IMR-90 (cell line): ENCODE measurements at regions not wholly inside any gene's neighbourhood (a gene's known extent, or its start where the extent isn't known, plus 50 kb on each side); places are given as distances from the start of the nearest gene placed in this dataset.

Experiments used
- ATAC-seq: fragments of 200-7000 bp; cut with Tn5 transposase; 2 replicates; pipeline ENCODE4 v1.9.1; 2020; ENCODE audit warnings: low read depth, mild to moderate bottlenecking, moderate library complexity
- BruUV-seq: library from RNA; stranded (reverse); fragments of 400-500 nt; replicated peaks from 2 replicates; lab custom pipeline; 2021; lab: Mats Ljungman, UMichigan
- CTCF ChIA-PET: fragments of 300-600 bp; formaldehyde crosslinking; extraction: SDS; loops from one replicate; lab custom pipeline; 2021; ENCODE audit warnings: antibody characterized with exemption; lab: Yijun Ruan, JAX
- POLR2A ChIA-PET: fragments of 300-600 bp; sonication (Branson Sonifier 250); formaldehyde crosslinking; loops from one replicate; lab custom pipeline; 2022; ENCODE audit warnings: antibody characterized with exemption; ENCODE audit not compliant: unreplicated experiment; lab: Charles Lee
- DNase-seq: peaks from one replicate; pipeline ENCODE4 v3.0.0; 2013
- H2AFZ ChIP-seq: replicated peaks from 2 replicates; pipeline ENCODE3; 2013; ENCODE audit warnings: low read length, mild to moderate bottlenecking; ENCODE audit not compliant: poor library complexity
- H2AK5ac ChIP-seq: 2 replicates; pipeline ENCODE4 v1.6.1; 2013; ENCODE audit warnings: low read depth, low read length, inconsistent platforms
- H2AK9ac ChIP-seq: replicated peaks from 2 replicates; pipeline ENCODE3; 2013; ENCODE audit warnings: mild to moderate bottlenecking, low read depth, low read length, moderate library complexity; ENCODE audit not compliant: poor library complexity
- H2BK120ac ChIP-seq: 2 replicates; pipeline ENCODE4 v1.6.1; 2013; ENCODE audit warnings: low read depth, low read length, inconsistent platforms
- H2BK15ac ChIP-seq: 3 replicates; pipeline ENCODE4 v1.6.1; 2013; ENCODE audit warnings: low read depth, low read length, inconsistent platforms
- H2BK20ac ChIP-seq: 2 replicates; pipeline ENCODE4 v1.6.1; 2013; ENCODE audit warnings: low read depth, mild to moderate bottlenecking, inconsistent platforms, low read length, moderate library complexity
- H2BK5ac ChIP-seq: 2 replicates; pipeline ENCODE4 v1.6.1; 2013; ENCODE audit warnings: mild to moderate bottlenecking, low read depth, low read length, inconsistent platforms; ENCODE audit not compliant: poor library complexity, severe bottlenecking
- H3K14ac ChIP-seq: replicated peaks from 2 replicates; pipeline ENCODE4 v1.6.1; 2013; ENCODE audit warnings: low read depth, low read length, inconsistent platforms
- H3K18ac ChIP-seq: 2 replicates; pipeline ENCODE4 v1.6.1; 2013; ENCODE audit warnings: low read depth, low read length, control low read depth
- H3K23ac ChIP-seq: 2 replicates; pipeline ENCODE4 v1.6.1; 2013; ENCODE audit warnings: low read depth, low read length, inconsistent platforms
- H3K27ac ChIP-seq: 2 replicates; pipeline ENCODE4 v1.5.1; 2013; ENCODE audit warnings: mild to moderate bottlenecking, control low read depth, low read length; ENCODE audit not compliant: insufficient read depth
- H3K27me3 ChIP-seq: 2 replicates; pipeline ENCODE4 v1.6.1; 2013; ENCODE audit warnings: low read length; ENCODE audit not compliant: control insufficient read depth, insufficient read depth
- H3K36me3 ChIP-seq: 2 replicates; pipeline ENCODE4 v1.6.1; 2013; ENCODE audit warnings: low read length, mixed read lengths; ENCODE audit not compliant: control insufficient read depth, insufficient read depth
- H3K4ac ChIP-seq: 2 replicates; pipeline ENCODE4 v1.6.1; 2013; ENCODE audit warnings: low read depth, low read length, inconsistent platforms
- H3K4me1 ChIP-seq: 2 replicates; pipeline ENCODE4 v1.6.1; 2013; ENCODE audit warnings: low read length, mixed read lengths; ENCODE audit not compliant: control insufficient read depth, insufficient read depth
- H3K4me2 ChIP-seq: 2 replicates; pipeline ENCODE4 v1.6.1; 2013; ENCODE audit warnings: low read depth, mild to moderate bottlenecking, control low read depth, low read length, moderate library complexity
- H3K4me3 ChIP-seq: 2 replicates; pipeline ENCODE4 v1.5.1; 2013; ENCODE audit warnings: low read depth, mild to moderate bottlenecking, control low read depth, low read length, moderate library complexity; ENCODE audit not compliant: insufficient read depth
- H3K56ac ChIP-seq: 2 replicates; pipeline ENCODE4 v1.6.1; 2013; ENCODE audit warnings: low read length, inconsistent platforms; ENCODE audit not compliant: insufficient read depth; ENCODE audit errors: extremely low read depth
- H3K79me1 ChIP-seq, 2 experiments: 2 replicates each; pipeline ENCODE4 v1.6.1; 2013; ENCODE audit warnings: low read length in 2 of 2, inconsistent platforms in 1 of 2, low read depth in 1 of 2
- H3K9ac ChIP-seq: 2 replicates; pipeline ENCODE4 v1.6.1; 2013; ENCODE audit warnings: low read depth, low read length, control low read depth
- H3K9me1 ChIP-seq: 2 replicates; pipeline ENCODE4 v1.6.1; 2013; ENCODE audit warnings: low read length, inconsistent platforms; ENCODE audit not compliant: insufficient read depth
- H3K9me3 ChIP-seq: 2 replicates; pipeline ENCODE4 v1.6.1; 2013; ENCODE audit warnings: low read length; ENCODE audit not compliant: control insufficient read depth, insufficient read depth
- H4K20me1 ChIP-seq: 2 replicates; pipeline ENCODE4 v1.6.1; 2013; ENCODE audit warnings: low read length, inconsistent platforms; ENCODE audit not compliant: insufficient read depth
- H4K5ac ChIP-seq: 2 replicates; pipeline ENCODE4 v1.6.1; 2013; ENCODE audit warnings: mild to moderate bottlenecking, low read depth, low read length, control low read depth
- H4K8ac ChIP-seq, 2 experiments: 2 replicates each; pipeline ENCODE4 v1.6.1; 2013; ENCODE audit warnings: low read depth in 2 of 2, low read length in 2 of 2, control low read depth in 1 of 2, inconsistent platforms in 1 of 2
- H4K91ac ChIP-seq: 2 replicates; pipeline ENCODE4 v1.6.1; 2013; ENCODE audit warnings: low read depth, low read length, inconsistent platforms; ENCODE audit not compliant: insufficient read depth
- RAD21 ChIP-seq: IDR thresholded peaks from 2 replicates; pipeline ENCODE4 v1.6.1; 2012; ENCODE audit warnings: low read length, improper control_type of control experiment
- RCOR1 ChIP-seq: IDR thresholded peaks from 2 replicates; pipeline ENCODE4 v1.6.1; 2012; ENCODE audit warnings: mild to moderate bottlenecking, low read length, improper control_type of control experiment; ENCODE audit not compliant: insufficient replicate concordance
- SMC3 ChIP-seq: fragments of 150-350 bp; IDR thresholded peaks from 2 replicates; pipeline ENCODE4 v1.6.1; 2016; ENCODE audit warnings: low read depth, mild to moderate bottlenecking, antibody characterized with exemption, low read length, moderate library complexity
- WGBS, 2 experiments: methylation state at CpG; one replicate each; pipeline versions ENCODE4 v1.1.5 to v1.1.7; 2013; ENCODE audit warnings: missing lambda C conversion rate in 2 of 2; ENCODE audit not compliant: insufficient read length in 1 of 2; ENCODE audit errors: extremely low coverage in 2 of 2; 5-methylcytosine and 5-hydroxymethylcytosine counted together
- dilution Hi-C: fragments of 300-500 bp; cut with HindIII; formaldehyde crosslinking; loops from one replicate; pipeline ENCODE4 v1.14.3; 2018; ENCODE audit warnings: low sequenced_read_pairs; ENCODE audit not compliant: unreplicated experiment
- in situ Hi-C: fragments of 300-500 bp; cut with MboI; formaldehyde crosslinking; loops from 3 replicates; pipeline ENCODE4 v1.14.3; 2019; ENCODE audit warnings: low sequenced_read_pairs, inconsistent platforms, mixed read lengths
- intact Hi-C: fragments of 100-400 bp; cut with micrococcal nuclease; formaldehyde crosslinking; loops from 2 replicates; pipeline ENCODE4 v1.10.0; 2022
- TF ChIP-seq, protein P1 (sequence below): conservative IDR thresholded peaks from 2 replicates; pipeline ENCODE4 v1.5.1; 2012; ENCODE audit warnings: mild to moderate bottlenecking, low read depth, low read length, improper control_type of control experiment

DNA sequence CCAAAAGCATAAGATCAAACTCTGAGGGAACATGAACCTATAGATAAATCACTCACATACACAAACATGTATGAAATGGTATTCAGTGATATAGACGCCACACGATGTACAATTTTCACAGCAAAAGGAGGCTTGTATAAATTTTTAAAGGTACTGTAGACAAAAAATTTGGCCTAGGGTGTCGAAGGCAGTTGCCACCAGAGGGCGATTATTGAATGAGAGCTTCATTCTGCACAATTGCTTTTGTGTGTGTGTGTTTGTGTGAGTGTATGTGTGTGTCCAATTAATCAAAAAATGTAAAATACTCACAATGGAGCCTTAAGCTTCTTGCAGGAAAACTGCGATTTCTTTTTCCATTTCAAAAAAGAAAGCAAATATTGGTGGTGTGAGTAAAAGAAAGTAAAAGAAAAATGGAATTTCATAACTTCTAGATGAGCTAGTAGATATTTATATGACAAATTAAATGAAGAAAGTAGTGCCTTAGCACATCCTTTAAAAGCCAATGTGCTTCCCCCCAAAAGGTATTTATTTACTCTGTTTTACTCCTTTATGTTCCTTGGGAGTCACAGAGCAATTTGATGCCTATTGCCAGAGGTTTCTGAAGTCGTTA, 800.1 kb downstream of the SATB2 start:
- Histone ChIP-seq H3K14ac (no peak overlapping the region), H2BK5ac (no peak overlapping the region), H4K5ac (no peak overlapping the region), H4K91ac (no peak overlapping the region), H3K4me2 (no peak overlapping the region), H3K23ac (no peak overlapping the region), H3K56ac (no peak overlapping the region), H4K8ac (no peak overlapping the region), H3K4me1 (no peaks in the 10 kb centered on the region), H2AFZ (no peak overlapping the region), H3K27me3 (no peaks in the 10 kb centered on the region), H3K4ac (no peak overlapping the region), H3K79me1 (no peaks in the 10 kb centered on the region), H2BK15ac (no peak overlapping the region), H3K9me3 (no peaks in the 10 kb centered on the region), H4K20me1 (no peaks in the 10 kb centered on the region), H2BK120ac (no peak overlapping the region), H3K36me3 (no peaks in the 10 kb centered on the region), H3K18ac (no peak overlapping the region), H3K27ac (no peak overlapping the region), H2BK20ac (no peak overlapping the region), H3K9ac (no peak overlapping the region), H2AK9ac (no peak overlapping the region), H2AK5ac (no peak overlapping the region), H3K4me3 (no peak overlapping the region), H3K9me1 (no peaks in the 10 kb centered on the region)
- intact Hi-C loops: loop anchor here (1.0 kb wide), 1 partner anchor 829 kb away; no protein-coding TSS in a partner anchor
- no peak for TF ChIP-seq RCOR1
- peak; percentile 45 for TF ChIP-seq SMC3
- TF ChIP-seq, protein P1, sequence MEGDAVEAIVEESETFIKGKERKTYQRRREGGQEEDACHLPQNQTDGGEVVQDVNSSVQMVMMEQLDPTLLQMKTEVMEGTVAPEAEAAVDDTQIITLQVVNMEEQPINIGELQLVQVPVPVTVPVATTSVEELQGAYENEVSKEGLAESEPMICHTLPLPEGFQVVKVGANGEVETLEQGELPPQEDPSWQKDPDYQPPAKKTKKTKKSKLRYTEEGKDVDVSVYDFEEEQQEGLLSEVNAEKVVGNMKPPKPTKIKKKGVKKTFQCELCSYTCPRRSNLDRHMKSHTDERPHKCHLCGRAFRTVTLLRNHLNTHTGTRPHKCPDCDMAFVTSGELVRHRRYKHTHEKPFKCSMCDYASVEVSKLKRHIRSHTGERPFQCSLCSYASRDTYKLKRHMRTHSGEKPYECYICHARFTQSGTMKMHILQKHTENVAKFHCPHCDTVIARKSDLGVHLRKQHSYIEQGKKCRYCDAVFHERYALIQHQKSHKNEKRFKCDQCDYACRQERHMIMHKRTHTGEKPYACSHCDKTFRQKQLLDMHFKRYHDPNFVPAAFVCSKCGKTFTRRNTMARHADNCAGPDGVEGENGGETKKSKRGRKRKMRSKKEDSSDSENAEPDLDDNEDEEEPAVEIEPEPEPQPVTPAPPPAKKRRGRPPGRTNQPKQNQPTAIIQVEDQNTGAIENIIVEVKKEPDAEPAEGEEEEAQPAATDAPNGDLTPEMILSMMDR: peak; percentile 47
- peak; percentile 27; the same call in 1 of the 2 replicates for TF ChIP-seq RAD21
- ATAC-seq (no peak), DNase-seq (peak; percentile 29)
- ChIA-PET CTCF (interaction anchor here (0.6 to 1.6 kb wide), 17 partner anchors 9 to 831 kb away, joined by 3 to 8 read pairs (median 4); no protein-coding TSS in a partner anchor), POLR2A (no interaction called here)
- dilution Hi-C loops: no loop called here
- no TSS peak for BruUV-seq
- no CpG with 5 or more reads among the region's 6 CpGs for WGBS, 2 experiments
- in situ Hi-C loops: loop anchor here (25.0 kb wide), 1 partner anchor 830 kb away; no protein-coding TSS in a partner anchor
